Activated naive CD4-positive, alpha-beta T cell treated with anti-CD3 and anti-CD28 coated beads, Interleukin-2, amount 50 U/mL, for 72 hours (primary cell): ENCODE measurements at regions not wholly inside any gene's neighbourhood (a gene's known extent, or its start where the extent isn't known, plus 50 kb on each side); places are given as distances from the start of the nearest gene placed in this dataset.
"Not testable (repeated sequence)": the region's sequence is repeated elsewhere in the genome, so short reads cannot be mapped to it uniquely, and the experiment has no call there.

ENCODE experiments used
- ATAC-seq, 2 donors: fragments of 150-1000 bp; cut with Tn5 transposase; 2 replicates each; pipeline ENCODE4 v1.10.0; 2021; ENCODE audit warnings: mild to moderate bottlenecking in 2 of 2, moderate library complexity in 2 of 2
- DNase-seq, 2 donors: peaks; one replicate each; pipeline ENCODE4 v3.0.0; 2021 to 2022; ENCODE audit warnings: low spot score in 2 of 2
- H3K27ac Mint-ChIP-seq, 2 donors: one replicate each; pipeline ENCODE4 v1.8.0; 2022; ENCODE audit warnings: mild to moderate bottlenecking in 2 of 2, mixed read lengths in 2 of 2
- H3K36me3 Mint-ChIP-seq, 2 donors: one replicate each; pipeline ENCODE4 v1.8.0; 2022; ENCODE audit warnings: mixed read lengths in 2 of 2
- H3K9me3 Mint-ChIP-seq, 2 donors: one replicate each; pipeline ENCODE4 v1.8.0; 2022; ENCODE audit warnings: mixed read lengths in 2 of 2

DNA sequence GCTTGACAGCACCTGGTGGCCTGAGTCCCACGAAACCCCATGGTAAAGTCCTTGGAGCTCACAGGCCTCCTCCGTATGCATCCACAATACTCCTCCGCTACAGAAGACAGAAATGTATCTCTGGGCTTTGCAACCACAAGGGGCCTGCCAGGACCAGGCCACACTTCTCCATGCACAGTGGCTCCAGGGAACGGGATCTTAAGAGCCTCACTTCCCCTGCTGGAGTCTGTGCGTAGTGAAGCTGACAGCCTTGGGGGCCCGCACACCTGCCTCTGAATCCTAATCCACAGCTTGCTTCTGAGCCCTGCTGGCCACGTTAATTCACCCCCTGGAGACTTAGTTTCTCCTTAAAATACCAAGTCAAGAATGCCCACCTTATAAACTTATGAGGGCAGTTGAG is 125.7 kb downstream of the COPRS start:
- no peak for DNase-seq
- peaks cover 0 to 5% of the 10 kb centered on the region in 2 donors for H3K36me3 Mint-ChIP-seq
- no peak overlapping the region for H3K27ac Mint-ChIP-seq
- H3K9me3 Mint-ChIP-seq, result peaks cover 0 to 3% of the 10 kb centered on the region in 2 donors
- ATAC-seq, result no peak

- DNase-seq, H3K9me3 Mint-ChIP-seq, H3K36me3 Mint-ChIP-seq, H3K27ac Mint-ChIP-seq, ATAC-seq: not testable (repeated sequence)
Measured at GRCh38 chr17:31731585-31732154, 127.4 kb downstream of the COPRS start.

DNA sequence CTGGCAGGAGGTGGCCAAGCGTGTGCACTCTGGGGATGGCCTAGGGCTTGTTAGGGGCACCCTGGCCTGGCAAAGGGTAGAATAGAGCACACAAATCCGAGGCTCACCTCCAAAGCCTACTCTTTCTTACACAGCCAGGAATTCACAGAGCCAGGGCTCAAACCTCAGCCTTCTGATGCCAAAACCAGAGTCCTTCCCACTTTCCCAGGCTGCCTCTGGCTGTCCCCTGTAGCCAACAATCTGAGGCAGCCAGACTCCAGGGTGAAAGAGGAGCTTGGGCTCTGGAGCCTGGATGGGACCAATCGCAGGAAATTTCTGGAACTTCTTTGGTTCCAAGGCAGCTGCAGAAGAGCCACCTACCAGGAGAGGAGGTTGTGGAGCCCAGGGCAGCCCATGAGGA is 127.9 kb downstream of the COPRS start:
- DNase-seq (no peak), ATAC-seq (no peak)
- Mint-ChIP-seq H3K9me3 (peaks cover 0 to 3% of the 10 kb centered on the region in 2 donors), H3K27ac (no peak overlapping the region), H3K36me3 (peaks cover 0 to 5% of the 10 kb centered on the region in 2 donors)

- no peak overlapping the region for H3K27ac Mint-ChIP-seq
- H3K36me3 Mint-ChIP-seq, result peaks cover 0 to 3% of the 10 kb centered on the region in 2 donors
- peaks cover 0 to 1% of the 10 kb centered on the region in 2 donors for H3K9me3 Mint-ChIP-seq
- no peak for DNase-seq
- peak in 1 of 2 donors; percentile 49 for ATAC-seq
Measured at GRCh38 chr17:31726980-31727427, 132.0 kb downstream of the COPRS start.

DNA sequence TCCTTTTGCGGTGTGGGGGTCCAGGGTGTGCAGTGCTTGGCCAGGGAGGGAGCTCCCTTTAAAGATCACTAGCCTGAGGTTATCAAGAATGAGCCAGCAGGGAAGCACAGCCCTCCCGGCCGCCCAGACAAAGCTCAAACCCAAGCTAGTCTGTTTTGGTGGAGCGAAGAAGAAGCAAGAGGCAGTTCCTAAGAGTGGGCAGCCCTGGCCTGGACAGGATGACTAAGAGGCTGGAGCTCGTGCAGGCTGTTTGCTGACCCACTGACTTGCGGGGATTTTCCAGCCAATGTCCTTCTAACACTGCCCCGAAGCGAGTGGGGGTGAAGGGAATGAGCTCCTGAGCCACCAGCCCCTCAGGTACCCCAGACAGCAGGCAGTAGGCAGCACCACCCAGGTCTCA is 134.4 kb downstream of the COPRS start:
- ATAC-seq (no peak), DNase-seq (no peak)
- H3K36me3 Mint-ChIP-seq, result no peaks in the 10 kb centered on the region
- H3K27ac Mint-ChIP-seq, result no peak overlapping the region
- H3K9me3 Mint-ChIP-seq, result no peaks in the 10 kb centered on the region

DNA sequence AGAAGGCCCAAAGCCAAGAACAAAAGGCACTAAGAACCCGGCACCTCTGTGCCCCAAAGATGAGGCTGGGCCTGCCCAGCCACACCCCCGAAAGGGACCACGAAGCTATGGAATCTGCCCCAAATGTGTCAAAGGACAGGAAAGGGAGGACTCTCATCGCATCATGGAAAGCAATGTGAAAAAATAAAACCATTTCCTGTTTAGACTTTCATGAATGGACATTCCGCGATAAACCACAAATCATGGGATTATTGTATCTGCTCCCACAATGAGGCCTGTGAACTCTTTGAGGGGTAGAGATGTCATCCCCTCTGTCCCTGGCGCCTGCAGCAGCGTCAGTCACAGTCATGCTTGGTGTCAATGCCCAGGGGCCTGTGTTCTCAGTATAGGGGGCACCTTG is 135.0 kb downstream of the COPRS start:
- Mint-ChIP-seq H3K9me3 (no peaks in the 10 kb centered on the region), H3K36me3 (no peaks in the 10 kb centered on the region), H3K27ac (no peak overlapping the region)
- ATAC-seq (no peak), DNase-seq (no peak)

DNA sequence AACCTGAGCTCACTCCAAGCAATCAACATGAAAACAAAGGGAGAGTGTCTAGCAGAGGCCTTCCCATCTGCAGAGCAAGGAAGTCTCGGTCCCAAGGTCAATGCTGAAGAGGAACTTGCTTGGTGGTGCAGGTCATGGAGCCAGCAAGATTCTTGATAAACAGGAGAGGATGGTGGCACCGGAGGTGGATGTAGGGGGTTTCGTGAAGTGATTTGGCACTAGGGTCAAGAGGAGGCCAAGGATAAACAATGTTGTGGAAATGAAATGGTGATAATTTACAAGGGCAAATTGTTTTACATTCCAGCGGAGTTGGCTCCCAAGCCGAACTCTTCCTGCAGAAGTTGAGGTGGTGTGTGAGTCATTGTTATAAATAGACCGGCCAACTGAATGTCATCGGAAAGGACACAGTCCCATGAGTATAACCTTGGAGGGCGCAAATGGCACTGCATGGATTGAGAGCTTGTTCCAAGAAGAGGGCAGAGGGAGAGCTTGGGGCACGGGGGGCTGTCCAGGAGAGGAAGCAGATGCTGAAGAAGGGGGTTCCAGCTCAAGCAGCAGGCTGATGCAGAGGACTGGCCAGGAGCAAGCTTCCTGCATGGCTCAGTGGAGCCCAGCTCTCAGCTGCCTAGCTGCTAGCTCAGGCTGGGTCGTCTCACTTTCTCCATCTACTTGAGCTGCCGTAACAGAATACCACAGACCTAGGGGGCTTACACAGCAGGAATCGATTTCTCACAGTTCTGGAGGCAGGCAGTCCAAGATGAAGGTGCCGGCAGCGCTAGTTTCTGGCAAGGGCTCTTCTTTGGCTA is 136.6 kb downstream of the COPRS start:
- H3K27ac Mint-ChIP-seq, result no peak overlapping the region
- no peaks in the 10 kb centered on the region for H3K9me3 Mint-ChIP-seq
- ATAC-seq, result no peak
- no peak for DNase-seq
- H3K36me3 Mint-ChIP-seq, result no peaks in the 10 kb centered on the region

GRCh38 chr17:31721291-31722025 is 137.6 kb downstream of the COPRS start:
- Mint-ChIP-seq H3K9me3 (no peaks in the 10 kb centered on the region), H3K36me3 (no peaks in the 10 kb centered on the region), H3K27ac (no peak overlapping the region)
- ATAC-seq (no peak), DNase-seq (no peak)

GRCh38 chr17:31717251-31717650 is 141.8 kb downstream of the COPRS start:
- not testable (repeated sequence) for H3K36me3 Mint-ChIP-seq, DNase-seq, H3K9me3 Mint-ChIP-seq, H3K27ac Mint-ChIP-seq, ATAC-seq

DNA sequence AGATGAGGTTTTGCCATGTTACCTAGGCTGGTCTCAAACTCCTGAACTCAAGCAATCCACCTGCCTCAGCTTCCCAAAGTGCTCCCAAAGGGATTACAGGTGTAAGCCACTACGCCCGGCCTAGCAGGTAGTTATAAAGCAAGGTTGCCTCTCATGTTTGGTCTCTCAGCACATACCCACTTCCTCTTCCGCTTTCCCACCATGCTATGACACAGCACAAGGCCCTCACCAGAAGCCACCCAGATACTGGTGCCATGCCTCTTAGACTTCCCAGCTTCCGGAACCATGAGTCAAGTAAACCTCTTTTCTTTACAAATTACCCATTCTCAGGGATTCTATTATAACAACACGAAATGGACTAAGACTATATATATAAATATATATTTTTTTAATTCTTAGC is 143.6 kb downstream of the COPRS start:
- no peaks in the 10 kb centered on the region for H3K9me3 Mint-ChIP-seq
- no peak for ATAC-seq
- H3K27ac Mint-ChIP-seq, result peak overlapping the region in 1 of 2 donors; percentile 45
- DNase-seq, result no peak
- no peaks in the 10 kb centered on the region for H3K36me3 Mint-ChIP-seq

GRCh38 chr17:31704483-31704882 is 154.6 kb downstream of the COPRS start:
- no peak for ATAC-seq
- H3K27ac Mint-ChIP-seq, result no peak overlapping the region
- no peaks in the 10 kb centered on the region for H3K36me3 Mint-ChIP-seq
- no peak for DNase-seq
- no peaks in the 10 kb centered on the region for H3K9me3 Mint-ChIP-seq

DNA sequence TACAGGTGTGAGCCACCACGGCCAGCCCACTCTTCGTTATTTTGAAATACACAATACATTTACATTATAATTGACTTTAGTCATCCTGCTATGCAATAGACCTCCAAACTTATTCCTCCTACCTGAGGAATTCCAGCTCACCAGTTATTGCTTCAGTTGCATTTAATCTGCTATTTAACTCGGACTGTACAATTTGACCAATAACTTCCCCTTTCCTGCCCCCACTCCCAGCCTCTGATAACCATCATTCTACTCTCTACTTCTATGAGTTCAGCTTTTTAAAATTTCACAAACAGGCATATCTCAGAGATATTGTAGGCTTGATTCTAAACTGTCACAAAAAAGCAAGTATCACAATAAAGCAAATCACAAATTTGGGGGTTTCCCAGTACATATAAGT is 157.0 kb downstream of the COPRS start:
- Mint-ChIP-seq H3K27ac (peak overlapping the region in 1 of 2 donors; percentile 44), H3K9me3 (no peaks in the 10 kb centered on the region), H3K36me3 (no peaks in the 10 kb centered on the region)
- ATAC-seq (no peak), DNase-seq (no peak)

DNA sequence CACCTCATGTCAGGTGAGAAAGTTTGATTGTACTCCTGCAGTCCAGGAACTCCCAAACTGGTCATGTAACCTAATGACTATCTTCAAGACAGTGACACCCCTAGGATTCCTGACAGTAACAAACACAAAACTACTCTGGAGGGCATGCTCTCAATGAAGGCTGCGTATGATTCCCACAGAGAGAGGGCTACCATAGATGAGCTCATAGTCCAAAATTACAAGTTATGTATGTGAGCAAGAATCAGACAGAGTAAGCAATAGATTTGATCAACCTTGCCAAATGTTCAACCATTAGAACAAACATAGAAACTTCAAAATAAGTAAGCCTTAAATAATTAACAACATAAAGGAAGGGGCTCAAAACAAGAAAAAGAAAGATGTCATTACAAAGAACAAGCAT is 158.1 kb downstream of the COPRS start:
- Mint-ChIP-seq H3K9me3 (no peaks in the 10 kb centered on the region), H3K27ac (no peak overlapping the region), H3K36me3 (no peaks in the 10 kb centered on the region)
- ATAC-seq (no peak), DNase-seq (no peak)

- ATAC-seq (no peak), DNase-seq (no peak)
- Mint-ChIP-seq H3K27ac (no peak overlapping the region), H3K36me3 (no peaks in the 10 kb centered on the region), H3K9me3 (no peaks in the 10 kb centered on the region)
Measured at GRCh38 chr17:31699886-31700285, 159.2 kb downstream of the COPRS start.

DNA sequence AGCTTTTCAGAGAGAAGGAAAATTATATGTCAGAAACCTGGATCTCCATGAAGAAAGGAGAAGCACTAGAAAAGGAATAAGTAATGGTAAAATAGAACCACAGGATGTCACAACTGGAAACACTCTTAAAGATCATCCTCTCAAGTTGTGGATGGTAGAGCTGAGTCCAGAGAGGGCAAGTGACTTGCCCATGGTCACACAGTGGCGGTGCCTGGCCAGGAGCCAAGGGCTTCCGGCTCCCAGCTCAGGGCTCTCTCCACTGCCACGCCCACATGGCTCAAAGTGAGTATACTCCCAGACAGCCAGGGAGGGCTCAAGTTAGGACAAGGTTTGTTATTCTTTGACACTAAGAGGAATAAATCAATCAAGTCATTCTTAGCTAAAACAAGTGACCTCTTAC is 159.8 kb downstream of the COPRS start:
- no peak overlapping the region for H3K27ac Mint-ChIP-seq
- ATAC-seq (no peak), DNase-seq (no peak)
- H3K36me3 Mint-ChIP-seq, result no peaks in the 10 kb centered on the region
- H3K9me3 Mint-ChIP-seq, result no peaks in the 10 kb centered on the region

DNA sequence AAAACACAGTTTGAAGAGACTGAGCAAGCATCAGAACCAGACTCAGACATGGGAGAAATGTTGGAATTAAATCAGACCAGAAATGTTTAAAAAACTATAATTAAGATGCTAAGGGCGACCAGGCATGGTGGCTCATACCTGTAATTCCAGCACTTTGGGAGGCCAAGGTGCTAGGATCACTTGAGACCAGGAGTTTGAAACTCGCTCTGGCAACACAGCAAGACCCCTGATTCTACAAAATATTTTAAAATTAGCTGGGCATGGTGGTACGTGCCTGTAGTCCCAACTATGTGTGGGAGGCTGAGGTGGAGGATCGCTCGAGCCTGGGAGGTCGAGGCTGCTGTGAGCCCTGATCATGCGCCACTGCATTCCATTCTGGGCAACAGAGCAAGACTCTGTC is 160.3 kb downstream of the COPRS start:
- DNase-seq (no peak), ATAC-seq (no peak)
- no peaks in the 10 kb centered on the region for H3K36me3 Mint-ChIP-seq
- no peak overlapping the region for H3K27ac Mint-ChIP-seq
- no peaks in the 10 kb centered on the region for H3K9me3 Mint-ChIP-seq

DNA sequence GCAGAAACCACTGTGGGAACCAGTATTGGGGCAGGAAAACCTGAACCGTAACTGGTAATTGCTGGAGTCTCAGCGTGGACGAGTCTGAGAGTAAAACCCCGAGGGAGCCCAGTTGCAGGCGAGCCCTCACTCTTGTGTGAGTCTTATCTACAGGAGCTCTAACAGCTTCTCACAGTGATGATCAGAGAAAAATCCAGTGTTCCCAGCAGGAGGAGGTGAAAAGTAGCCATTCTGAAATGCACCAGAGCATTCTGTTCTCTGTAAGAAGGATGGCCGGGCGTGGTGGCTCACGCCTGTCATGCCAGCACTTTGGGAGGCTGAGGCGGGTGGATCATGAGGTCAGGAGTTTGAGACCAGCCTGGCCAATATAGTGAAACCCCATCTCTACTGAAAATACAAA is 161.2 kb downstream of the COPRS start:
- no peaks in the 10 kb centered on the region for H3K36me3 Mint-ChIP-seq
- no peaks in the 10 kb centered on the region for H3K9me3 Mint-ChIP-seq
- ATAC-seq (no peak), DNase-seq (no peak)
- H3K27ac Mint-ChIP-seq, result no peak overlapping the region
